ENCODE measurements at regions not wholly inside any gene's neighbourhood (a gene's known extent, or its start where the extent isn't known, plus 50 kb on each side); places are given as distances from the start of the nearest gene placed in this dataset.

- no peaks in the 10 kb centered on the region for H3K9me1 ChIP-seq (ENCODE audit: control insufficient read depth, insufficient read depth, low read length)
- peaks cover 10 to 15% of the 10 kb centered on the region in 2 experiments; a peak in 4 of 5 replicates for H3K4me1 ChIP-seq (replicated peaks in 1 of 2; ENCODE audit: control insufficient read depth in 2 of 2, insufficient read depth in 2 of 2, low read length in 2 of 2)
- peak overlapping the region; percentile 36; the same call in 1 of the 2 replicates for H2AFZ ChIP-seq (ENCODE audit: low read depth, low read length)
- H3K9ac ChIP-seq (ENCODE audit: insufficient read depth in 1 of 2, low read depth in 2 of 2, low read length in 2 of 2), result peak overlapping the region in 1 of 2 experiments; percentile 75; a peak in 1 of 4 replicates
- ATAC-seq, result peak; percentile 58
- no peak for FAIRE-seq
- peaks cover 5% of the 10 kb centered on the region; the same call in 1 of the 2 replicates for H3K9me3 ChIP-seq (replicated peaks; ENCODE audit: control insufficient read depth, insufficient read depth, low read depth, low read length)
- ChIA-PET POLR2A (interaction anchor here (0.9 to 1.4 kb wide), 3 partner anchors 12 to 30 kb away, joined by 3 read pairs; no protein-coding TSS in a partner anchor), CTCF (ENCODE audit: low intra/inter-chr PET ratio) (no interaction called here)
- no peaks in the 10 kb centered on the region for H4K20me1 ChIP-seq (replicated peaks; ENCODE audit: control insufficient read depth, insufficient read depth, low read length)
- DNase-seq (ENCODE audit: extremely low read depth in 1 of 4, low spot score in 3 of 4), result no peak
- H3K27me3 ChIP-seq (ENCODE audit: control insufficient read depth in 2 of 2, insufficient read depth in 2 of 2, low read length in 2 of 2), result no peaks in the 10 kb centered on the region
- no peak overlapping the region for H3K27ac ChIP-seq (ENCODE audit: extremely low read depth, low read depth, low read length)
- no peak overlapping the region for H3K4me3 ChIP-seq
- in situ Hi-C loops (cut with MboI) (no loop called here), intact Hi-C loops (cut with micrococcal nuclease) (no loop called here)
- no TSS peak for BruUV-seq (replicated peaks)
- no peaks in the 10 kb centered on the region for H3K36me3 ChIP-seq (ENCODE audit: control insufficient read depth, insufficient read depth, low read length)
- 11% methylated on average over 5 of the region's 6 CpGs for WGBS (ENCODE audit: insufficient coverage, low coverage, missing lambda C conversion rate)
- no peak overlapping the region for H3K4me2 ChIP-seq (ENCODE audit: insufficient read depth, low read length)
- H3K79me2 ChIP-seq (ENCODE audit: control insufficient read depth, insufficient read depth, low read length), result no peaks in the 10 kb centered on the region
- TF ChIP-seq SMARCB1 (IDR thresholded peaks at IDR 0.05; ENCODE audit: insufficient read length, low read depth) (no peak), WHSC1 (IDR thresholded peaks at IDR 0.05; ENCODE audit: low read length) (no peak), RBM22 (IDR thresholded peaks at IDR 0.05; ENCODE audit: low read depth, low read length, poor library complexity, severe bottlenecking) (no peak), BRF2 (IDR thresholded peaks at IDR 0.05; ENCODE audit: borderline replicate concordance, insufficient read depth, insufficient read length) (no peak), NR2F6 (CRISPR knock-in tag; IDR thresholded peaks at IDR 0.05) (no peak), ATF4 (CRISPR knock-in tag; IDR thresholded peaks at IDR 0.05) (no peak), POLR2H (tag; IDR thresholded peaks at IDR 0.05; ENCODE audit: low read depth) (no peak), ZNF384 (IDR thresholded peaks at IDR 0.05; ENCODE audit: low read depth, low read length) (0 out of 2 replicates have a peak, but pooled peaks have one; percentile 70), POLR2A (conservative IDR thresholded peaks at IDR 0.05) (no peak), GABPA (tag; conservative IDR thresholded peaks at IDR 0.05; ENCODE audit: low read depth) (no peak), ZEB2 (IDR thresholded peaks at IDR 0.05) (0 out of 2 replicates have a peak, but pooled peaks have one; percentile 30), MTA3 (IDR thresholded peaks at IDR 0.05; ENCODE audit: borderline replicate concordance) (peak; percentile 55; the same call in 1 of the 2 replicates), POLR2AphosphoS5 (IDR thresholded peaks at IDR 0.05; ENCODE audit: control insufficient read depth, insufficient read depth, low read depth, low read length) (no peak), MEIS2 (IDR thresholded peaks at IDR 0.05; ENCODE audit: partially characterized antibody) (peak; percentile 12), MNT (conservative IDR thresholded peaks at IDR 0.05) (0 out of 4 replicates have a peak, but pooled peaks of 1 of the 2 experiments have one; percentile 25)
- TF ChIP-seq, protein P1, sequence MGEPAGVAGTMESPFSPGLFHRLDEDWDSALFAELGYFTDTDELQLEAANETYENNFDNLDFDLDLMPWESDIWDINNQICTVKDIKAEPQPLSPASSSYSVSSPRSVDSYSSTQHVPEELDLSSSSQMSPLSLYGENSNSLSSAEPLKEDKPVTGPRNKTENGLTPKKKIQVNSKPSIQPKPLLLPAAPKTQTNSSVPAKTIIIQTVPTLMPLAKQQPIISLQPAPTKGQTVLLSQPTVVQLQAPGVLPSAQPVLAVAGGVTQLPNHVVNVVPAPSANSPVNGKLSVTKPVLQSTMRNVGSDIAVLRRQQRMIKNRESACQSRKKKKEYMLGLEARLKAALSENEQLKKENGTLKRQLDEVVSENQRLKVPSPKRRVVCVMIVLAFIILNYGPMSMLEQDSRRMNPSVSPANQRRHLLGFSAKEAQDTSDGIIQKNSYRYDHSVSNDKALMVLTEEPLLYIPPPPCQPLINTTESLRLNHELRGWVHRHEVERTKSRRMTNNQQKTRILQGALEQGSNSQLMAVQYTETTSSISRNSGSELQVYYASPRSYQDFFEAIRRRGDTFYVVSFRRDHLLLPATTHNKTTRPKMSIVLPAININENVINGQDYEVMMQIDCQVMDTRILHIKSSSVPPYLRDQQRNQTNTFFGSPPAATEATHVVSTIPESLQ (CRISPR knock-in tag; IDR thresholded peaks at IDR 0.05), result no peak
These were observed 79.1 kb upstream of the CPEB4 start for GRCh38 chr5:173809014-173809413.

All from K562 (cell line).